DOHH2 (cell line): ENCODE measurements at regions not wholly inside any gene's neighbourhood (a gene's known extent, or its start where the extent isn't known, plus 50 kb on each side); places are given as distances from the start of the nearest gene placed in this dataset.

ENCODE experiments used
- H3F3A ChIP-seq: fragments of 200-600 bp; sonication (generic), shearing (Covaris generic); 2 replicates; pipeline ENCODE4 v1.6.0; 2016; ENCODE audit warnings: antibody characterized with exemption, mild to moderate bottlenecking; ENCODE audit not compliant: control insufficient read depth, insufficient read depth
- H3K27ac ChIP-seq: fragments of 200-600 bp; sonication (generic); 2 replicates; pipeline ENCODE4 v1.5.1; 2014; ENCODE audit warnings: low read depth, mild to moderate bottlenecking, low read length, moderate library complexity
- H3K27me3 ChIP-seq: fragments of 200-600 bp; sonication (generic); 2 replicates; pipeline ENCODE4 v1.6.1; 2014; ENCODE audit warnings: mild to moderate bottlenecking, low read length, mixed read lengths; ENCODE audit not compliant: control insufficient read depth
- H3K36me3 ChIP-seq: fragments of 200-600 bp; sonication (generic); 2 replicates; pipeline ENCODE4 v1.6.1; 2014; ENCODE audit warnings: mild to moderate bottlenecking, low read length, moderate library complexity, mixed read lengths; ENCODE audit not compliant: control insufficient read depth
- H3K4me1 ChIP-seq: fragments of 200-600 bp; sonication (generic); 2 replicates; pipeline ENCODE4 v1.6.1; 2014; ENCODE audit warnings: mild to moderate bottlenecking, low read length, mixed read lengths; ENCODE audit not compliant: control insufficient read depth
- H3K4me2 ChIP-seq: fragments of 200-600 bp; sonication (generic); 2 replicates; pipeline ENCODE4 v1.6.0; 2014; ENCODE audit warnings: mild to moderate bottlenecking, low read length, moderate library complexity
- H3K4me3 ChIP-seq: fragments of 200-600 bp; sonication (generic); 2 replicates; pipeline ENCODE4 v1.5.1; 2014; ENCODE audit warnings: mild to moderate bottlenecking, low read length, mixed read lengths
- H3K79me2 ChIP-seq: fragments of 200-600 bp; sonication (generic); 2 replicates; pipeline ENCODE4 v1.6.1; 2014; ENCODE audit warnings: mild to moderate bottlenecking, low read length, mixed read lengths; ENCODE audit not compliant: control insufficient read depth
- H3K9me2 ChIP-seq: fragments of 200-600 bp; sonication (generic); replicated peaks from 2 replicates; pipeline ENCODE4 v1.6.1; 2014; ENCODE audit warnings: mild to moderate bottlenecking, low read length, mixed read lengths; ENCODE audit not compliant: control insufficient read depth
- H3K9me3 ChIP-seq: fragments of 200-600 bp; sonication (generic); 2 replicates; pipeline ENCODE4 v1.6.1; 2014; ENCODE audit warnings: antibody characterized with exemption, low read length, mixed read lengths; ENCODE audit not compliant: control insufficient read depth, insufficient read depth
- H4K20me1 ChIP-seq: fragments of 200-600 bp; sonication (generic); 2 replicates; pipeline ENCODE4 v1.6.0; 2014; ENCODE audit warnings: low read depth, mild to moderate bottlenecking, antibody characterized with exemption, low read length, moderate library complexity; ENCODE audit not compliant: control insufficient read depth, insufficient read depth
- EZH2phosphoT487 ChIP-seq: fragments of 200-600 bp; sonication (generic); IDR thresholded peaks from 2 replicates; pipeline ENCODE4 v1.6.1; 2017; ENCODE audit warnings: borderline replicate concordance, mild to moderate bottlenecking, antibody characterized with exemption, low read length, moderate library complexity, mixed read lengths
- TF ChIP-seq, protein P1 (sequence below): fragments of 200-600 bp; sonication (generic); IDR thresholded peaks from one replicate; pipeline ENCODE4 v1.5.1; 2014; ENCODE audit warnings: antibody characterized with exemption, mild to moderate bottlenecking, low read depth, low read length; ENCODE audit not compliant: poor library complexity, severe bottlenecking

GRCh38 chr4:187477224-187477623 is 518.3 kb upstream of the ZFP42 start:
- Histone ChIP-seq H4K20me1 (no peaks in the 10 kb centered on the region), H3K4me1 (no peaks in the 10 kb centered on the region), H3K79me2 (no peaks in the 10 kb centered on the region), H3K27me3 (no peaks in the 10 kb centered on the region), H3K9me2 (no peaks in the 10 kb centered on the region), H3F3A (no peaks in the 10 kb centered on the region), H3K9me3 (no peaks in the 10 kb centered on the region), H3K27ac (no peak overlapping the region), H3K4me2 (no peak overlapping the region), H3K36me3 (no peaks in the 10 kb centered on the region), H3K4me3 (no peak overlapping the region)
- TF ChIP-seq EZH2phosphoT487, result no peak
- TF ChIP-seq, protein P1, sequence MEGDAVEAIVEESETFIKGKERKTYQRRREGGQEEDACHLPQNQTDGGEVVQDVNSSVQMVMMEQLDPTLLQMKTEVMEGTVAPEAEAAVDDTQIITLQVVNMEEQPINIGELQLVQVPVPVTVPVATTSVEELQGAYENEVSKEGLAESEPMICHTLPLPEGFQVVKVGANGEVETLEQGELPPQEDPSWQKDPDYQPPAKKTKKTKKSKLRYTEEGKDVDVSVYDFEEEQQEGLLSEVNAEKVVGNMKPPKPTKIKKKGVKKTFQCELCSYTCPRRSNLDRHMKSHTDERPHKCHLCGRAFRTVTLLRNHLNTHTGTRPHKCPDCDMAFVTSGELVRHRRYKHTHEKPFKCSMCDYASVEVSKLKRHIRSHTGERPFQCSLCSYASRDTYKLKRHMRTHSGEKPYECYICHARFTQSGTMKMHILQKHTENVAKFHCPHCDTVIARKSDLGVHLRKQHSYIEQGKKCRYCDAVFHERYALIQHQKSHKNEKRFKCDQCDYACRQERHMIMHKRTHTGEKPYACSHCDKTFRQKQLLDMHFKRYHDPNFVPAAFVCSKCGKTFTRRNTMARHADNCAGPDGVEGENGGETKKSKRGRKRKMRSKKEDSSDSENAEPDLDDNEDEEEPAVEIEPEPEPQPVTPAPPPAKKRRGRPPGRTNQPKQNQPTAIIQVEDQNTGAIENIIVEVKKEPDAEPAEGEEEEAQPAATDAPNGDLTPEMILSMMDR, result no peak

- no peak for TF ChIP-seq EZH2phosphoT487
- TF ChIP-seq, protein P1, result no peak
- Histone ChIP-seq H3K27ac (no peak overlapping the region), H3K4me2 (no peak overlapping the region), H3K36me3 (no peaks in the 10 kb centered on the region), H3K79me2 (no peaks in the 10 kb centered on the region), H4K20me1 (no peaks in the 10 kb centered on the region), H3K4me1 (no peaks in the 10 kb centered on the region), H3F3A (no peaks in the 10 kb centered on the region), H3K4me3 (no peak overlapping the region), H3K27me3 (no peaks in the 10 kb centered on the region), H3K9me2 (no peaks in the 10 kb centered on the region), H3K9me3 (no peaks in the 10 kb centered on the region)
These were observed 517.1 kb upstream of the ZFP42 start for GRCh38 chr4:187478292-187479140.

DNA sequence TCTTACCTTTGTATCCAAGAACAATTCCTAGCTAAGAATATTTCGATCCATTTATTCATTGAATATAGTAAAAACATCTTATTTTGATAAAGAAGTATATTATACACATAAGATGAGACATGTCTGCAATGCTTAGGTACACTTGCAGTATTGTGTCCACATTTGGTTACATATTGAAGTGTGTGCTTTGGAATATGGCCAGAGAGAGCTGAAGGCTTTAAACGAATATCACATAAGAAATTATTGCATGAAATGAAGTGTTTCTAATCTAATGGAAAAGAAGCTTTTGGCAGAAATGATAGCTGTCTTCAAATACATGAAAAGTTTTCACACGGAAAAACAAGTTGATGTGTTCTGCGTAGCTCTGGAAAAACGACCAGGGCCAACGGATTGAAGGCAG is 516.1 kb upstream of the ZFP42 start:
- Histone ChIP-seq H3K36me3 (no peaks in the 10 kb centered on the region), H3K9me3 (no peaks in the 10 kb centered on the region), H3K4me1 (no peaks in the 10 kb centered on the region), H3K27me3 (no peaks in the 10 kb centered on the region), H4K20me1 (no peaks in the 10 kb centered on the region), H3K4me3 (no peak overlapping the region), H3K9me2 (no peaks in the 10 kb centered on the region), H3F3A (no peaks in the 10 kb centered on the region), H3K4me2 (no peak overlapping the region), H3K27ac (no peak overlapping the region), H3K79me2 (no peaks in the 10 kb centered on the region)
- TF ChIP-seq, protein P1, result no peak
- no peak for TF ChIP-seq EZH2phosphoT487
